HG03064 (cell line): ENCODE measurements at regions not wholly inside any gene's neighbourhood (a gene's known extent, or its start where the extent isn't known, plus 50 kb on each side); places are given as distances from the start of the nearest gene placed in this dataset.

Experiments
- ATAC-seq: cut with Tn5 transposase; IDR thresholded peaks from one replicate; pipeline ENCODE4 v1.9.1; 2021; ENCODE audit warnings: low read depth; ENCODE audit not compliant: unreplicated experiment

GRCh38 chr13:109899748-109900147 lies 113.4 kb upstream of the IRS2 start:
- ATAC-seq, result no peak

GRCh38 chr13:109899316-109899715 lies 112.9 kb upstream of the IRS2 start:
- no peak for ATAC-seq

GRCh38 chr13:109897988-109898624 lies 111.7 kb upstream of the IRS2 start:
- ATAC-seq, result no peak

GRCh38 chr13:109892101-109892500 lies 105.7 kb upstream of the IRS2 start:
- ATAC-seq, result no peak

GRCh38 chr13:109885235-109885634 lies 98.9 kb upstream of the IRS2 start:
- no peak for ATAC-seq

GRCh38 chr13:109884462-109884861 lies 98.1 kb upstream of the IRS2 start:
- no peak for ATAC-seq

GRCh38 chr13:109883181-109884180 lies 97.1 kb upstream of the IRS2 start:
- no peak for ATAC-seq

GRCh38 chr13:109881961-109882558 lies 95.7 kb upstream of the IRS2 start:
- ATAC-seq, result no peak

GRCh38 chr13:109881347-109881725 lies 95.0 kb upstream of the IRS2 start:
- no peak for ATAC-seq

GRCh38 chr13:109880371-109881346 lies 94.3 kb upstream of the IRS2 start:
- no peak for ATAC-seq

GRCh38 chr13:109879338-109879737 lies 93.0 kb upstream of the IRS2 start:
- ATAC-seq, result no peak

GRCh38 chr13:109877809-109878208 lies 91.4 kb upstream of the IRS2 start:
- no peak for ATAC-seq

- no peak for ATAC-seq
Measured at GRCh38 chr13:109875746-109876145, 89.4 kb upstream of the IRS2 start.

GRCh38 chr13:109874484-109875454 lies 88.4 kb upstream of the IRS2 start:
- no peak for ATAC-seq

GRCh38 chr13:109873351-109874123 lies 87.2 kb upstream of the IRS2 start:
- ATAC-seq, result no peak

GRCh38 chr13:109872864-109873263 lies 86.5 kb upstream of the IRS2 start:
- ATAC-seq, result no peak

- ATAC-seq, result no peak
Measured at GRCh38 chr13:109870696-109871370, 84.5 kb upstream of the IRS2 start.

- ATAC-seq, result no peak
Measured at GRCh38 chr13:109870274-109870673, 83.9 kb upstream of the IRS2 start.
